Colon (tissue), 2 donors: ENCODE measurements at regions not wholly inside any gene's neighbourhood (a gene's known extent, or its start where the extent isn't known, plus 50 kb on each side); places are given as distances from the start of the nearest gene placed in this dataset.

Source experiments
- FAIRE-seq: peaks from 2 replicates; lab custom pipeline; 2012; peaks lifted over from hg19 to GRCh38; lab: Jason Lieb, UNC
- donor health status: control.
- donor health status: control.

GRCh38 chr11:28536504-28537267, 428.5 kb downstream of the METTL15 start:
- no peak for FAIRE-seq

- FAIRE-seq: no peak
Observed at GRCh38 chr11:28535677-28536076, 427.5 kb downstream of the METTL15 start.

DNA sequence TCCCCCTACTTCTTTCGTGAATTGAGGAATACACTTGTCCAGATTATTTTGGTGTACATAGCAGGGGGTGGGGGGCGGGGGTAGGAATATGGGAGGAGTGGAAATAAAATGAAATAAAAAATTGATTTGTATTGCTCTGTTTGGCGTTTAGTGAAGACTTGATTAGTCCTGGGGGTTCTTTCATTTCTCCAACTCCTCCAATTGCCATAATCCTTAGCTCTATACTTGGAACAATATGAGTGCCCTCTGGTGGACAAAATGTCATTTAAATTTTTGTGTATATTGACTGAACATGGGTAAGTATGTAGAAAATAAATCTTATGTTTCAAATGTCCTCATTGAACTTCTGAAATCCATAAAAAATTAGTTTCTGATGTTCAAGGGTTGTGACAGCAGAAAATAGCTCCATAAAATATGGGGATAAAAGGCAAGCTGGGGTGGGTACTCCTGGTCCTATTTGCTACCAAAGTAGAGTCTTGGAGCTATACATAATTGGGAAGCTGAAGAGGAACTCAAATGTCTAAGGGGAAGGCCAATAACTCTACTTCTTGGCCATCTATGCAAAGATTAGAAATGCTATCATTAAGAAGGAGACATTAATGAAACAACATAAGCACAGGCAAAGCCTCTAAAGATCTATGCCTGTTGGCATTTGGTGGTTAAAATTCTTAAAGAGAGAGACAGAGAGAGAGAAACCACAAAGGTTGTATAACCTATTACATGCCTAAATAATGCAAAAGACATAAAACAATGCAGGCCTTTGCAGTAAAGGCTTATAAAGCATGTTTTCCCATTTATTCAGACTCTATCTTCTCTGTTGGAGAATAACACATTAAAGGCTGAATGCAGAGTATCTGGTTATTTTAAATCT, 421.6 kb downstream of the METTL15 start:
- no peak for FAIRE-seq

DNA sequence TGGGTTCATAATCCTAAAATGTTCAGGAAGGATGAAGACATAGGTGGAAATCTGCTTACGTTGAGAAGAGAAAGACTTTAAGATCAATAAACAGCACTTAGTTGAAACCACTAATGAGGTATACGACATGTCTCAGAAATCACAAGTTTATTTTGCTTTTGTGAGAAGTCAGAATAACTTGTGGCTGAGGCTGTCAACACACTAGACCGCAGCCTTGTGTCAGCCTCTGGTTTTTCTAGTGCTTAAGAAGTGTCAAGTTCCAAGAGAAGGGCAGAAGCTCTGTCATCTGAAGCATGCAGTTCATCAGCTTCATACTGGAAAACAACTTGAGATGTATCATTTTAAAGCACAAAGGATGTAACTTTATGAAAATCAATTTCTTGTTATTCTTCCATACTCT, 420.9 kb downstream of the METTL15 start:
- FAIRE-seq: no peak

DNA sequence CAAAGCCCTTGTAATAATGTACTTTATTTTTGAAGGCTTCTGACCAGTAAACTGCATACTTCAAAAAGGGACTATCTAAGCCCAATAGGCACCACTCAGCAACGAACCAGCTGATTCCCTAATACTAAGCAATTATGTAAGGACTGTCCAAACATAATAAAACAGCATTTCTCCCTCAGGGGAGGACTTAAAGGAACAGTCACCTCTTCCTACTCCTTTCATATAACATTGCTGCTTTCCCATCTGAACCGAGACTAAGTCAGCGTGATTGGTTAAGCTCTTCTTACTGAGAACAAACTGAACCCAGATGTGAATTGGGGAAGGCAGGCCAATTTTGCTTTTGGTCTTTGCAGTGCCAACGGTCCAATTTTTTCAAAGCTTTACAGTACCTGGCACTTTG, 420.0 kb downstream of the METTL15 start:
- FAIRE-seq: no peak

- FAIRE-seq: no peak
Observed at GRCh38 chr11:28526406-28526751, 418.2 kb downstream of the METTL15 start.

DNA sequence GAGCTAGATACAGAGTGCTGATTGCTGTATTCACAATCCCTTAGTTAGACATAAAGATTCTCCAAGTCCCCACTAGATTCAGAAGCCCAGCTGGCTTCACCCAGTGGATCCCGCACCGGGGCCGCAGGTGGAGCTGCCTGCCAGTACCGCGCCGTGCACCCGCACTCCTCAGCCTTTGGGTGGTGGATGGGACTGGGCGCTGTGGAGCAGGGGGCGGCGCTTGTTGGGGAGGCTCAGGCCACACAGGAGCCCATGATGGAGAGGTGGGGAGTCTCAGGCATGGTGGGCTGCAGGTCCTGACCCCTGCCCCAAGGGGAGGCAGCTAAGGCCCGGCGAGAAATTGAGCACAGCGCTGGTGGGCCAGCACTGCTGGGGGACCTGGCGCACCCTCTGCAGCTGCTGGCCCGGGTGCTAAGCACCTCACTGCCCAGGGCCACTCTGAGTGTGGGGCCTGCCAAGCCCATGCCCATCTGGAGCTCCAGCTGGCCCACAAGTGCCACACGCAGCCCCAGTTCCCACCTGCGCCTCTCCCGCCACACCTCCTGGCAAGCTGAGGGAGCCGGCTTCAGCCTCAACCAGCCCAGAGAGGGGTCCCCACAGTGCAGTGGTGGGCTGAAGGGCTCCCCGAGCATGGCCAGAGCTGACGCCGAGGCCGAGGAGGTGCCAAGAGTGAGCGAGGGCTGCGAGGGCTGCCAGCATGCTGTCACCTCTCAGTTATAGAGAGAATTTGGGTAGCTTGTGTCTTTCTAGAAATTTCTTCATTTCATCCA, 417.6 kb downstream of the METTL15 start:
- no peak for FAIRE-seq

DNA sequence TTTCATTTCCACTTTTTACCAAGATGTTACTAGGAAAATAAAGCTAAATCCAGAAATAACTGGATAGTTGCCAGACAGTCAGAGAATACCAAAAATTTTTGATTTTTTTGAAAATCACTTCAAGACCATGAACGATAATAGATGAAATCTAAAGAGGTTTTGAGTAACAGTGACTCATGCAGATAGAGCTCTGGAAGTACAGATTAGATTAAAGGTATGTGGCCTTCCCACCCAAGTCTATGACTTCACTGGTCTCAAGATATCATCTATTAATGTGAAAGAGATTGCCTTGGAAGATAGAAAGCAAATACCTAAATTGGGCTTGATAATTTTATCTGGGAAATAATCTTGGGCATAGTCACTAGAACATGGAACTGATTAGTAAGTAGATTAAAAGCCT, 415.9 kb downstream of the METTL15 start:
- no peak for FAIRE-seq

DNA sequence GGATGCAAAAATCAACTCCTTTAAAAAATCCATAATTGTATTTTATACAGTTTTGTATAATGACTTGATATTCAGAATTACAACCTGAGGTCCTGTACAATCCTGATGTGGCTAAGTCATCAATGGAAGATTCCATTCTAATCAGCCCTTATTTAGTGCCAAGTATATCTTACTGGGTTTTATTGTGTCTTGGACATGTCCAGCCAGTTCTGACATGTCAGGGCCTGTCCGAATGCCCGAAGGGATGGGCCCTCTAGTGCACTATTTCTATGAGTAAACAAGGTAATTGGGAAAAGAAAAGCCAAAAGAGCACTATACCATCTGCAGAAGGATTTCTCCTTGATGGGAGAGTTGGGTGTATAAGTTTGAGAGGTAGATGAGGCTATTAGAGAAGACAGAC, 412.9 kb downstream of the METTL15 start:
- FAIRE-seq: no peak

DNA sequence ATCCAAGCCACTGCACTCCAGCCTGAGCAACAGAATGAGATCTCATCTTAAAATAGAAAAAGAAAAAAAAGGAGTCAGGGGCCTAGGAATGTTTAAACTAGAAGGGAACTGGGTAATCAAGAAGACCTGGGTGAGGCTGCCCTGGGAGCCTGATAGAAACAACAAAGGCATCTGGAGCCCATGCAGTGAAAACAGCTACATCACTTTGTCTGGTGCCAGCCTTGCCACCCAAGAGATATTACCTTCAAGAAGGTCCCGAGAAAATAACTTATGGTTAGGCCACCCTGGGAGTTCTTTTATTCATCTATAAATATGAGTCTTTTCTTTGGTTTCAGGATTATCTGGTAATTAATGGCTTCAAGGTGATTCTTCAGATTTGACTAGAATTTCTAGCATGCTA, 412.1 kb downstream of the METTL15 start:
- no peak for FAIRE-seq

DNA sequence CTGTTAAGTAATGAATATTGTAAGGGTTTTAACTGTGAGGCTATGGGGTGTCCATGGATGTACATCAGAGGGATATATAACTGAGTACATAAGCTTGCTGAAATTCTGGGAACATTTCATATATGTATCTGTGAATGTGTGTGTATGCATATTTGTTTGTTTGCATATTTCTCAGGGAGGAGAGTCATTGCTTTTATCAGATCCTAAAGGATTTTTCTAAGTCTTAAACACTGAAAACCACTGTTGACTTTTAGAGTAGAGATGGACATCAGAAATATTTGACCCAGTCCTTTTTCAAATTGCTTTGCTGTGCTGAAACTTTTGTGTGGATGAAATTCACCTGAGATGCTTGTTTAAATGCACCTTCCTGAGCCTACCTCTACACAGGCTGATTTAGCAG, 410.6 kb downstream of the METTL15 start:
- FAIRE-seq: no peak

- no peak for FAIRE-seq
Observed at GRCh38 chr11:28517621-28518020, 409.4 kb downstream of the METTL15 start.

DNA sequence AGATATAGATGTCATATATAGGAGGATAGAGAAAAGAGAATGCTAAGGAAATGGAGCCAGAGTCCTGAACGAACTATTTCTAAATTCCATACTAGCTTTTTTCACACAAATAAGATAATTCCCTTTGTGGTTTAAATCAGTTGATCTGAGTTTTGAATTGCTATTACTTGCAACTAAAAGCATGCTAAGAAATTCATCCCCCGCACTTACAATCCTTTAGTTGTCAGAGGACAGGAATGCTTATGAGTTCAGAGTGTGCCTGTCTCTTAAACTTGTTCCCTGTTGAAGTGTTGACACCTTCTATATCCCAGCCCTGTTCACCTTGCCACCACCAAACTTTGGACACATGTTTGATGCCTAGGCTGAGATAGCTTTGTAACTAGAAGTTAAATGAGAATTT, 406.2 kb downstream of the METTL15 start:
- no peak for FAIRE-seq

- no peak for FAIRE-seq
Observed at GRCh38 chr11:28512143-28512756, 404.1 kb downstream of the METTL15 start.

- FAIRE-seq: no peak
Observed at GRCh38 chr11:28505232-28505631, 397.0 kb downstream of the METTL15 start.

DNA sequence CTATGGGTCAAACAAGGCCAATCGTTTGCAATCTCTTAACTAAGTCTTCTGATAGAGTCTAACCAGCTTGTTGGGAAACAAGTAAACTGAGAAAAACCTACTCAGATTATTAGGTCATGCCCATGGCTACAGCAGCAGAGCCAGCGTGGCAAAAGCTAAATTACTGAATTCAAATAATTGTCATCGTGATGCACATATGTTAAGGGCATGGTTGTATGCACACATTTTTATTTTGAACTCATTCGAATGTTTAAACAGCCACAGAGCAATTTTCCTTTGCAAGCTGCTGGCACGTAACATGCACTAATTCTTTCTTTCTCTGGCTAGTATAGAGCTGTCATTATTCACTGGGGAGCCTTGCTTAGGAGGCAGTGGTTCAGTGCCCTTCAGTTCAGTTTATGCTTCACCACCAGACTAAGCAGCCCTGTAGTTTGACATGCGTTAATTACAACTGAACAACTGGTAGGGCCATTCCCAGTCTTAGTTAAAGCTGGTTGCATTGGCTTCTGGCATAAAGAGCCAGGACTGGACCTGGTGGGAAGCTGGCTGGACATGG, 396.4 kb downstream of the METTL15 start:
- no peak for FAIRE-seq

GRCh38 chr11:28495333-28495732, 387.1 kb downstream of the METTL15 start:
- no peak for FAIRE-seq

- FAIRE-seq: no peak
Observed at GRCh38 chr11:28491431-28491830, 383.2 kb downstream of the METTL15 start.

GRCh38 chr11:28490773-28491382, 382.7 kb downstream of the METTL15 start:
- FAIRE-seq: no peak

GRCh38 chr11:28488336-28488735, 380.1 kb downstream of the METTL15 start:
- no peak for FAIRE-seq

GRCh38 chr11:28483072-28483867, 375.1 kb downstream of the METTL15 start:
- no peak for FAIRE-seq
